ENCODE measurements at regions not wholly inside any gene's neighbourhood (a gene's known extent, or its start where the extent isn't known, plus 50 kb on each side); places are given as distances from the start of the nearest gene placed in this dataset.

- DNase-seq, result no peak
- H3K27ac ChIP-seq (ENCODE audit: low read depth in 1 of 3, low read length in 2 of 3), result no peak overlapping the region
- no peak for FAIRE-seq
- H3K4me1 ChIP-seq (ENCODE audit: control insufficient read depth in 3 of 3, insufficient read depth in 2 of 3, low read depth in 1 of 3, low read length in 2 of 3), result no peaks in the 10 kb centered on the region
- H3K9me3 ChIP-seq (ENCODE audit: control insufficient read depth in 2 of 2, insufficient read depth in 1 of 2, low read depth in 1 of 2, low read length in 1 of 2), result no peaks in the 10 kb centered on the region
- H3K27me3 ChIP-seq (ENCODE audit: control insufficient read depth in 3 of 3, insufficient read depth in 3 of 3, low read length in 3 of 3), result no peaks in the 10 kb centered on the region
- no peak overlapping the region for H3K4me3 ChIP-seq (ENCODE audit: low read depth in 1 of 3, low read length in 3 of 3)
- no peaks in the 10 kb centered on the region for H3K36me3 ChIP-seq (ENCODE audit: control insufficient read depth in 3 of 3, insufficient read depth in 2 of 3, low read depth in 1 of 3, low read length in 3 of 3)
- 79 to 94% (median 93%) methylated on average over 1 of the region's 1 CpG for WGBS, 3 donors
Observed at GRCh38 chr1:198019126-198019525, 102.0 kb downstream of the LHX9 start.

GRCh38 chr1:198024336-198024735, 107.2 kb downstream of the LHX9 start:
- Histone ChIP-seq H3K27me3 (ENCODE audit: control insufficient read depth in 3 of 3, insufficient read depth in 3 of 3, low read length in 3 of 3) (no peaks in the 10 kb centered on the region), H3K27ac (ENCODE audit: low read depth in 1 of 3, low read length in 2 of 3) (no peak overlapping the region), H3K36me3 (ENCODE audit: control insufficient read depth in 3 of 3, insufficient read depth in 2 of 3, low read depth in 1 of 3, low read length in 3 of 3) (no peaks in the 10 kb centered on the region), H3K4me1 (ENCODE audit: control insufficient read depth in 3 of 3, insufficient read depth in 2 of 3, low read depth in 1 of 3, low read length in 2 of 3) (no peaks in the 10 kb centered on the region), H3K4me3 (ENCODE audit: low read depth in 1 of 3, low read length in 3 of 3) (no peak overlapping the region), H3K9me3 (ENCODE audit: control insufficient read depth in 2 of 2, insufficient read depth in 1 of 2, low read depth in 1 of 2, low read length in 1 of 2) (no peaks in the 10 kb centered on the region)
- 59 to 72% (median 59%) methylated on average over 4 of the region's 4 CpGs for WGBS, 3 donors
- FAIRE-seq, result no peak
- DNase-seq, result no peak

GRCh38 chr1:198024782-198025181, 107.6 kb downstream of the LHX9 start:
- Histone ChIP-seq H3K4me3 (ENCODE audit: low read depth in 1 of 3, low read length in 3 of 3) (no peak overlapping the region), H3K9me3 (ENCODE audit: control insufficient read depth in 2 of 2, insufficient read depth in 1 of 2, low read depth in 1 of 2, low read length in 1 of 2) (no peaks in the 10 kb centered on the region), H3K27me3 (ENCODE audit: control insufficient read depth in 3 of 3, insufficient read depth in 3 of 3, low read length in 3 of 3) (no peaks in the 10 kb centered on the region), H3K36me3 (ENCODE audit: control insufficient read depth in 3 of 3, insufficient read depth in 2 of 3, low read depth in 1 of 3, low read length in 3 of 3) (no peaks in the 10 kb centered on the region), H3K27ac (ENCODE audit: low read depth in 1 of 3, low read length in 2 of 3) (no peak overlapping the region), H3K4me1 (ENCODE audit: control insufficient read depth in 3 of 3, insufficient read depth in 2 of 3, low read depth in 1 of 3, low read length in 2 of 3) (no peaks in the 10 kb centered on the region)
- FAIRE-seq (no peak), DNase-seq (no peak)

GRCh38 chr1:198030682-198031081, 113.5 kb downstream of the LHX9 start:
- Histone ChIP-seq H3K27me3 (ENCODE audit: control insufficient read depth in 3 of 3, insufficient read depth in 3 of 3, low read length in 3 of 3) (no peaks in the 10 kb centered on the region), H3K4me3 (ENCODE audit: low read depth in 1 of 3, low read length in 3 of 3) (no peak overlapping the region), H3K27ac (ENCODE audit: low read depth in 1 of 3, low read length in 2 of 3) (no peak overlapping the region), H3K4me1 (ENCODE audit: control insufficient read depth in 3 of 3, insufficient read depth in 2 of 3, low read depth in 1 of 3, low read length in 2 of 3) (no peaks in the 10 kb centered on the region), H3K9me3 (ENCODE audit: control insufficient read depth in 2 of 2, insufficient read depth in 1 of 2, low read depth in 1 of 2, low read length in 1 of 2) (no peaks in the 10 kb centered on the region), H3K36me3 (ENCODE audit: control insufficient read depth in 3 of 3, insufficient read depth in 2 of 3, low read depth in 1 of 3, low read length in 3 of 3) (no peaks in the 10 kb centered on the region)
- FAIRE-seq (no peak), DNase-seq (no peak)
- WGBS, 3 donors, result 19 to 32% (median 26%) methylated on average over 2 of the region's 2 CpGs

GRCh38 chr1:198031086-198031485, 113.9 kb downstream of the LHX9 start:
- DNase-seq (no peak), FAIRE-seq (no peak)
- Histone ChIP-seq H3K27ac (ENCODE audit: low read depth in 1 of 3, low read length in 2 of 3) (no peak overlapping the region), H3K9me3 (ENCODE audit: control insufficient read depth in 2 of 2, insufficient read depth in 1 of 2, low read depth in 1 of 2, low read length in 1 of 2) (no peaks in the 10 kb centered on the region), H3K4me3 (ENCODE audit: low read depth in 1 of 3, low read length in 3 of 3) (no peak overlapping the region), H3K4me1 (ENCODE audit: control insufficient read depth in 3 of 3, insufficient read depth in 2 of 3, low read depth in 1 of 3, low read length in 2 of 3) (no peaks in the 10 kb centered on the region), H3K36me3 (ENCODE audit: control insufficient read depth in 3 of 3, insufficient read depth in 2 of 3, low read depth in 1 of 3, low read length in 3 of 3) (no peaks in the 10 kb centered on the region), H3K27me3 (ENCODE audit: control insufficient read depth in 3 of 3, insufficient read depth in 3 of 3, low read length in 3 of 3) (no peaks in the 10 kb centered on the region)

- Histone ChIP-seq H3K36me3 (ENCODE audit: control insufficient read depth in 3 of 3, insufficient read depth in 2 of 3, low read depth in 1 of 3, low read length in 3 of 3) (no peaks in the 10 kb centered on the region), H3K27me3 (ENCODE audit: control insufficient read depth in 3 of 3, insufficient read depth in 3 of 3, low read length in 3 of 3) (no peaks in the 10 kb centered on the region), H3K4me1 (ENCODE audit: control insufficient read depth in 3 of 3, insufficient read depth in 2 of 3, low read depth in 1 of 3, low read length in 2 of 3) (no peaks in the 10 kb centered on the region), H3K9me3 (ENCODE audit: control insufficient read depth in 2 of 2, insufficient read depth in 1 of 2, low read depth in 1 of 2, low read length in 1 of 2) (no peaks in the 10 kb centered on the region), H3K27ac (ENCODE audit: low read depth in 1 of 3, low read length in 2 of 3) (no peak overlapping the region), H3K4me3 (ENCODE audit: low read depth in 1 of 3, low read length in 3 of 3) (no peak overlapping the region)
- DNase-seq (no peak), FAIRE-seq (no peak)
- 50 to 63% (median 60%) methylated on average over 2 of the region's 2 CpGs for WGBS, 3 donors
Observed at GRCh38 chr1:198032668-198033067, 115.5 kb downstream of the LHX9 start.

- Histone ChIP-seq H3K27ac (ENCODE audit: low read depth in 1 of 3, low read length in 2 of 3) (no peak overlapping the region), H3K9me3 (ENCODE audit: control insufficient read depth in 2 of 2, insufficient read depth in 1 of 2, low read depth in 1 of 2, low read length in 1 of 2) (no peaks in the 10 kb centered on the region), H3K36me3 (ENCODE audit: control insufficient read depth in 3 of 3, insufficient read depth in 2 of 3, low read depth in 1 of 3, low read length in 3 of 3) (no peaks in the 10 kb centered on the region), H3K27me3 (ENCODE audit: control insufficient read depth in 3 of 3, insufficient read depth in 3 of 3, low read length in 3 of 3) (no peaks in the 10 kb centered on the region), H3K4me1 (ENCODE audit: control insufficient read depth in 3 of 3, insufficient read depth in 2 of 3, low read depth in 1 of 3, low read length in 2 of 3) (no peaks in the 10 kb centered on the region), H3K4me3 (ENCODE audit: low read depth in 1 of 3, low read length in 3 of 3) (no peak overlapping the region)
- WGBS, 3 donors, result 81 to 88% (median 83%) methylated on average over 2 of the region's 2 CpGs
- FAIRE-seq, result no peak
- no peak for DNase-seq
Observed at GRCh38 chr1:198040880-198041279, 115.9 kb upstream of the NEK7 start.

- WGBS, 3 donors, result 86 to 94% (median 90%) methylated on average over 2 of the region's 2 CpGs
- DNase-seq, result no peak
- Histone ChIP-seq H3K27me3 (ENCODE audit: control insufficient read depth in 3 of 3, insufficient read depth in 3 of 3, low read length in 3 of 3) (no peaks in the 10 kb centered on the region), H3K9me3 (ENCODE audit: control insufficient read depth in 2 of 2, insufficient read depth in 1 of 2, low read depth in 1 of 2, low read length in 1 of 2) (no peaks in the 10 kb centered on the region), H3K36me3 (ENCODE audit: control insufficient read depth in 3 of 3, insufficient read depth in 2 of 3, low read depth in 1 of 3, low read length in 3 of 3) (no peaks in the 10 kb centered on the region), H3K27ac (ENCODE audit: low read depth in 1 of 3, low read length in 2 of 3) (no peak overlapping the region), H3K4me3 (ENCODE audit: low read depth in 1 of 3, low read length in 3 of 3) (no peak overlapping the region), H3K4me1 (ENCODE audit: control insufficient read depth in 3 of 3, insufficient read depth in 2 of 3, low read depth in 1 of 3, low read length in 2 of 3) (no peaks in the 10 kb centered on the region)
- FAIRE-seq, result no peak
Observed at GRCh38 chr1:198042168-198042567, 114.6 kb upstream of the NEK7 start.

- no peak for DNase-seq
- Histone ChIP-seq H3K27ac (ENCODE audit: low read depth in 1 of 3, low read length in 2 of 3) (no peak overlapping the region), H3K9me3 (ENCODE audit: control insufficient read depth in 2 of 2, insufficient read depth in 1 of 2, low read depth in 1 of 2, low read length in 1 of 2) (no peaks in the 10 kb centered on the region), H3K27me3 (ENCODE audit: control insufficient read depth in 3 of 3, insufficient read depth in 3 of 3, low read length in 3 of 3) (no peaks in the 10 kb centered on the region), H3K36me3 (ENCODE audit: control insufficient read depth in 3 of 3, insufficient read depth in 2 of 3, low read depth in 1 of 3, low read length in 3 of 3) (no peaks in the 10 kb centered on the region), H3K4me3 (ENCODE audit: low read depth in 1 of 3, low read length in 3 of 3) (no peak overlapping the region), H3K4me1 (ENCODE audit: control insufficient read depth in 3 of 3, insufficient read depth in 2 of 3, low read depth in 1 of 3, low read length in 2 of 3) (no peaks in the 10 kb centered on the region)
- FAIRE-seq, result no peak
Observed at GRCh38 chr1:198047913-198048312, 108.9 kb upstream of the NEK7 start.

All from small intestine (tissue), 7 donors.